HFF-Myc (cell line): ENCODE measurements at regions not wholly inside any gene's neighbourhood (a gene's known extent, or its start where the extent isn't known, plus 50 kb on each side); places are given as distances from the start of the nearest gene placed in this dataset.
"Not testable (repeated sequence)": the region's sequence is repeated elsewhere in the genome, so short reads cannot be mapped to it uniquely, and the experiment has no call there.

Source experiments
- DNase-seq: peaks from one replicate; pipeline ENCODE4 v3.0.0-alpha.2; 2011; ENCODE audit warnings: low read depth; ENCODE audit errors: extremely low read depth
- H3K4me3 ChIP-seq: replicated peaks from 2 replicates; pipeline ENCODE4 v1.5.1; 2011; ENCODE audit warnings: low read depth, mild to moderate bottlenecking, control low read depth, low read length
- CTCF ChIP-seq: IDR thresholded peaks from 2 replicates; pipeline ENCODE4 v1.5.1; 2012; ENCODE audit warnings: mild to moderate bottlenecking, low read depth, low read length, control low read depth; ENCODE audit errors: missing control alignments

GRCh38 chr11:119578521-119579191 lies 150.3 kb downstream of the NECTIN1 start:
- DNase-seq = no peak
- no peak for TF ChIP-seq CTCF
- H3K4me3 ChIP-seq = no peak overlapping the region

GRCh38 chr11:119573858-119574257 lies 150.9 kb upstream of the THY1 start:
- H3K4me3 ChIP-seq = no peak overlapping the region
- DNase-seq = no peak
- TF ChIP-seq CTCF = no peak

- no peak overlapping the region for H3K4me3 ChIP-seq
- DNase-seq = no peak
- no peak for TF ChIP-seq CTCF
Observed at GRCh38 chr11:119572481-119573424, 149.8 kb upstream of the THY1 start.

GRCh38 chr11:119571311-119571710 lies 148.3 kb upstream of the THY1 start:
- no peak for TF ChIP-seq CTCF
- H3K4me3 ChIP-seq = no peak overlapping the region
- DNase-seq = no peak

GRCh38 chr11:119567688-119568582 lies 145.0 kb upstream of the THY1 start:
- no peak for TF ChIP-seq CTCF
- no peak overlapping the region for H3K4me3 ChIP-seq
- peak; percentile 85 for DNase-seq

- TF ChIP-seq CTCF = no peak
- no peak for DNase-seq
- H3K4me3 ChIP-seq = no peak overlapping the region
Observed at GRCh38 chr11:119566319-119566718, 143.3 kb upstream of the THY1 start.

- DNase-seq, H3K4me3 ChIP-seq: not testable (repeated sequence)
Observed at GRCh38 chr11:119565693-119566092, 142.7 kb upstream of the THY1 start.
